ENCODE measurements at regions not wholly inside any gene's neighbourhood (a gene's known extent, or its start where the extent isn't known, plus 50 kb on each side); places are given as distances from the start of the nearest gene placed in this dataset.

DNA sequence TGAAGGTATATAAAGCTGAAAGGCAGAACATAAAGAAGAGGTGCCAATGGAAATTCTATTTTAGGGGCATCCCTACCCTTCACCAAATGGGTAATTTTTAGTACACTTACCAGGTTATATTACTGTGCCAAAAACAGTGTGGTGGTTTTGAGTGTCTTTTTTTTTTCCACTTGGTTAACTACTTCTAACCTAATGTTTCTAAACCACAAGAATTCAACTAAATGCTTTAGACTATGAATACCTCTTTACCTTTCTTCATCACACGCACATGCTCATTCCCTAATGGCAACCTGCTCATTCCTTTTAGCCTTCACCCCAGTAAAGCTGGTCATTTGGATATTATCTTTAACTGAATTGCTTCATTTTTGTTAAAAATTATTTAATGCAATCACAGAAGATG lies 215.6 kb downstream of the PIK3R1 start:
- DNase-seq (ENCODE audit: low read depth in 2 of 2) = no peak

DNA sequence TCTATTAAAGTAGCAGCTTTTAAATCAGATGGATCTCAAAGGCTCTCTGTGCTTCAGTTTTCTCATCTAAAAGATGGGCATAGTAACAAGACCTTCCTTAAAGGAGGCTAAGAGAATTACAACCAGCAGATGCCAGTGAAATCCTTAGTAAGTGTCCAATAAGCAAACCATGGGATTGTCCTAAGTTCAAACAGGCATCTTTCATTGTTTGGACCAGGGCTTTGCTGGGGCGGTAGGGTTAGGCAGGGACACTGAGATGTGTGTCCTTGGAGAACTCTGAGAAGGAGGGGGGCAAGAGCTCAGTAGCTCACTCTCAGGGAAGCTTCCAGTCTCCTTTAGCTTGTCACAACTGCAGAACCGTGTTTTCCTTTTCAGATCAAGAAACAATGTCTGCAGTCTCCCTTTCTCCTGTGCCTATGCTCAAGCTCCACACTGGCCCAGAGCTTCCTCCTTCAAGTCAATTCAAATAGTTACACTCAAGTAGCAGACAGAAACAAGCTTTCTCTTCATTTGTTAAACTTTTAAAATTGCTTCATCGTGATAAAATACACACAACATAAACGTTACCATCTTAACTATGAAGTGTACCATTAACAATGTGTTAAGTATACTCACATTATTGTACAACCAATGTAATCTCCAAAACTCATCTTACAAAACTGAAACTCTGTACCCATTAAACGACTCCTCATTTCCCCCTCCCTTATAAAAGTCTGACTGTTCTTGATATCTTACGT lies 216.2 kb downstream of the PIK3R1 start:
- DNase-seq (ENCODE audit: low read depth in 2 of 2) = no peak

DNA sequence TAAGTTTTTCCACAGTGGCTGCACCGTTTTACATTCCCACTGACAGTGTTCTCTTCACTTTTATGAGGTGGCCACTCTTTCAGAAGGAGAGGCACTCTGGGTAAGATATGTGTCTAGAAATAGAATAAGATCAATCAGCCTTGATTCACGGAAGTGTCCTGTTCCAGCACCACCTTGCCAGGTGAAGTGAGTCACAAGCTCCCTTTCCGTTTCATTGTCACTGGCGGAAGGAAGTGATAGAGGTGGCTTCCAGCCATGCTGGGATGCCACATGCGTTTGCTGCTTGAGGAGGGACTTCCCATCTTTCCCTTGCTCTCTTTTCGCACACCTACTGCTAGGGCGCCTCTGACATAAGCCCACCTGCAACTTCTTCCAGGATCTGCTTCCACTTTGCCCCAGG lies 217.1 kb downstream of the PIK3R1 start:
- no peak for DNase-seq (ENCODE audit: low read depth in 2 of 2)

DNA sequence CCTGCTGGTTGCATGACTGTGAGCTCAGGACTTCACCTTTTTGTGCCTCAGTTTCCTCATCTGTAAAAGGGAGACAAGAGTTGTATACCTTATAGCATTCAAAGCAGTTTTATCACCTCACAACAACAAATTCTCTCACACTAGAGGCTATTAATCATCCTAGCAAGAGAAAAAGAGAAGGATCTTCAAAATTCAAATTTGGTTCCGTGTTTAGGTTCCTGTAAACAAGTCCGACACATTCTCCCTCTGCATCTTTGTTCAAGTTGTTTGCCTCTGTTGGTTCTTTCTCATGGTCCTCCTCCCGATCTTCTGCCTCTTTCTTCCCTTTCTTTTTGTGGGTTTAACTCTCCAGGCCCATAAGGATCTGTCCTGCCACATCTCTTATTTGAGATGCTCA lies 218.0 kb downstream of the PIK3R1 start:
- DNase-seq (ENCODE audit: low read depth in 2 of 2) = no peak

DNA sequence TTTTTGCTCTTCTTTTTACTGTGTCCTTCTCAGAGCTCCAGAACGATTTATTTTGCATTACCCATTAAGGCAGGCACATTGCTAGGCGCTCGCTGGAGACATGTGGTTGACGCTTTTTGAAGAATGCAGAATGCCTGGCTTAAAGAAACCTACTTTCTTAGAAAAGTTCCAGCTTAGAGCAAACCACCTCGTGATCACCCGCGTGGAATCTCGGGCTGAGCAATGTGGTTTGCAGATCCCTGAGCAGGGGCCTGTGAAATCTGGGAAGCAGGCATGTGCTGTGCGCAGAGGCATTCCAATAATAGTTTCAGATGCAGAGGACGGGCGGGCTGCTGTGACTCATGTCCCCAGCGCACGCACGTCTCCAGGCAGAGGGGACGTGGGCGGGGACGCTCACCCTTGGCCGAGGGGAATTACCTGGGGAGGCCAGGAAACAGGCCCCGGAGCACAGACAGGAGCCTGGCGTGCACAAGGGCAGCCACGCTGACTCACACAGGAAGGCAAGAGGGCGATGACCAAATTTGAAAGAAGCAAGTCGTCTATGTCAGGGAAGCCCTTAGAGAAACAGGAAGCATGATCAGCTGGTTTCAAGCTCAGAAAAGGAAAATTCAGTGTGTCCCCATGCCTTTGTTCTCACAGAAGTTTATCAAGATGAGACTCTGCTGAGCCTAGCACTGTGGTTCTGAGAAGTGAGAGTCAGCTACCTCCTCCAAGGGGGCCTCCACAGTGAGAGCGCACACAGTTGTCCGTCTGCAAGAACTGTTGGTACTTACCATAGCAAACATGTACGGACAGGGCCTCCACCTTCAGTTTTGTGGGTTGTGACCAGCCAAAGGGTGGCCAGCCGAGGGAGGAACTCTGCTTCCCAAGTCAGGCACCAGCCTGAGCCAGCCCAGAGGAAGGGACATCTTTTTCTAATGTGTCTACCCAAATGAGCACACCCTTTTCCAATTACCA lies 218.6 kb downstream of the PIK3R1 start:
- DNase-seq (ENCODE audit: low read depth in 2 of 2) = peak; percentile 90 to 95

DNA sequence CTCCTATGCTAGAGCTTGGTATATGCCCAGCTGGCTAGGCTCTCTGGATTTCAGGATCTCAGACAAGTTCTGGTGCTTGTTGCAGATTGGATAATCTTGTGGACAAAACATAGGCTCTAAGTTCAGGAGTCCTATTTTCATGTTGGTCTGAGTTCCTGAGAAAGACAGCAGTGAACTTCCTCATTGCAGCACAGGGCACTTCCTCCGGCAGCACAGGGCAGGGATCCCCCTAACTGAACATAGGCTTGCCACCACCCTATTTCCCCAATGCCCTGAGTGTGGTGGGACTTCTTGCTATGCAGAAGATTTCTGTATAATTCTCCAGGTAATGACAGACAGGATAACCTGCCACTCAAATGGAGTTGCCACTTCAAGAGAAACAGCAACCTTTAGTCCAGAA lies 220.1 kb downstream of the PIK3R1 start:
- DNase-seq (ENCODE audit: low read depth in 2 of 2) = no peak

DNA sequence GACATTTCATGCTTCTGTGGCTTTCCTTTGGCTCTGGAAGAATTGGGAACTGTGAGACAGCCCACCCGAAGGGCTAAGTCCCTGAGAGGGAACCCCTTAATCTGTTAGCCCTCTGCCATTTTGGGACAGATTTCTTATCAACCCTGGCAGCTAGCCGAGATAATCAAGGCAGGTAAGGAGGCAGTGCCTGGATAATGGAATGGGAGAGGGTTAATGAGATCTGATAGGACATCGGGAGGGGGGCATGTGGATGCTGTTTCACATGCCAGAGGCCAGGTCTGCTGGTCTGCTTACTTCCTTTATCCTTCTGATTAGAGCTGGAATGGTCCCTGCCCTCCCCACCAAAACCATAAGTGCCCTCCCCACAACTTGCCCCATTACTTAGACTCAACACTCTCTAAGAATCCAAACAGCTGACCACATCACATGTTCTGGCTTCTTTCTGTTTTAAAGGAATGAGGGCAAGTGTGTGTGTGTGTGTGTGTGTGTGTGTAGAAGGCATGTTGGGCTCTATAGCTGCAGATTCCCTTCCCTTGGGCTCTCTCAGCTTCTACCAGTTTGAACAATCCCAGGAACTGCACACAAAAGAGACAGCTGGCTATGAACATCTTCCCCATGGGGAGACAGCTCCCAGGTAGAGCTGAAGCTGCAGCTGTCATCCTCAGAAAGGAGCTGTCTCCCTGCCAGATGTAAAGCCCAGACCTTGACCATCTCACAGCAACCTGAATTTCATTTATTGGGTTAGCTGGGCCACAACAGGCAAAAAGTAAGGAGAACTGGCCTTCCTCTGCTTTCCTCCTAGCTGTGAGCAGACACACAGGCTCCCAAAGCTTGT lies 221.3 kb downstream of the PIK3R1 start:
- DNase-seq (ENCODE audit: low read depth in 2 of 2) = no peak

DNA sequence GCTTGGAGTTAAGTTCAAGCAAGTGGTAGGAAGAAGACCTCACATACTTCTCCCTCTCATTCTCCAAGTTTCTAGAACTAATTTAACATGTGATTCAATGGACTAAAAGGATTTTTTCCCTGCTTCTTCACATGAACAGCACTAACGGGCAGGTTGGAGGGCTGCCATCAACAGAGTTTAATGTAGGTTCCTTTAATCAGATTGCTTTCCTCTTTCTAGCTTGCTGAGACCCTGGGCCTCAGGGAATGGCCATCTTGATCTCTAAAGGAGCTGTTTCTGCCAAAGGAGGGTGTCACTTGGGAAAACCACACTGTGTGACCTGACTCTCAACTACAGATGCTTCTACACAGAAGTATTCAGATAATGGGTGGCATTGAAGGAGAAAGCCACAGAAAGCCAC lies 223.3 kb downstream of the PIK3R1 start:
- DNase-seq (ENCODE audit: low read depth in 2 of 2) = no peak

DNA sequence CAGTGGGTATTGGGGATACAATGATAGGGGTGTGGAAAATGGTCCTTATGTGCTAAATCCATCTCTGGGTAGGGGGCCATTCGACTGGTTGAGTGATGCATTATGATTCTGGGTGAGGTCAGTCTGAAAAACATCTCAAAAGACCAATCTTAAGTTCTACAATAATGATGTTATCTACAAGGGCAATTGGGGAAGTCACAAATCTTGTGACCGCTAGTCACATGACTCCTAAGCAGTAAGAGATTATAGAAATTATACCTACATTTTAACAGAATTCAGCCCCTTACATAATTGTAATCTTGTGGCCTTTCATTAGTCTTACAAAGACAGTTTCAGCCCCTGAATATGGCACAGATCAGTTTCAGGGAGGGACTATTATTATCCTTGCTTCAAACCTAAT lies 224.7 kb downstream of the PIK3R1 start:
- DNase-seq (ENCODE audit: low read depth in 2 of 2) = no peak

DNA sequence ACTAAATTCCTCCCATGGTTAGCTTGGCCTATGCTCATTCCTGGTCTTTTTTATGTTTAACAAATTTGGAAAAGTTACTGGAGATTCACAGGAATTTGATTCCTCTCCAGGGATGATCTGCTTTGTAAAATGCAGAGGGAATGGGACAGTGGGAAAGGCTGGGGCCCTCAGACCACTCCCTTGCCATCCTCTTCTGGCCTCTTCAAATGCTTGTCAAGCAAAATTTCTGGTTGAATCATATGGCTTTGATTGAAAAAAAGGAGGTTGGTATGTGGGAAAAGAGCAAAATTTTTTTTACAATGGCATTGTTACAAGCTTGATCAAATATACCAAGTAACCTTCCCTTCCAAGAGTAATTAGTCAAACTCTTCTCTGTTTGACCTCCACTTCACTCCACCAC lies 225.1 kb downstream of the PIK3R1 start:
- DNase-seq (ENCODE audit: low read depth in 2 of 2) = no peak

DNA sequence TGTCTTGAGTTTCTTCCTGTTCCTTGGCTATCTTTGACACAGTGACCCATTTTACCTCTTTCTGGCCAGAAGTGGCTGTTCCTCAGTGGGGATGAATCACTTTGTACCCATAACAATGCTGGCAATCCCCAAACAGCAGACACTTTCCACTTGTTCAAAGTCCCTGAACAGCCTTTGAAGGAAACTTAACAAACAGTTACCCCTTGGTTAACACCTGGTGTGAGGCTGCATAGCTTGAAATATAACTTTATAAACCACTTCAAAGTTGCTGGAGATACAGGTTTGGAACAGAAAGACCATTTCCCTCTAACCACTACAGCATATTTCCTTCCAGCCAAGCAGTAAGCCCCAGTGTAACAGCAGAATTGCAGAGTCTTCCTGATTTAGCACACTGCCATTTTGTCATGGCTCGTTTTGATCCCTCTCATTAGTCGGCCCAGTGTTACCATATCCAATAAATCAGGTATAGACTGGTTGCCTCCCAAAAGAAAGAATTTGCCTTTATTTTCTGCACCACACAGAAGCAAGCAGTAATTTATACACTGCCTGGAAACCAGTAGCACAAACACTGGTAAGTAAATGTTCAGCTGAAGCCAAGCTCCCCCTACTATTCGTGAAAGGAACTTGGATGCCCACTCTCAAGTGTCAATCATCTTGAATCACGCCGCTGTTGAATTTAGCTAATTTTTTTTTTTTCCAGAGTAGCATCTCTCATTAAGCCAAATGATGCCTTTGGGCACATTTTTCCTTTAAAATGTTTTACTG lies 225.9 kb downstream of the PIK3R1 start:
- DNase-seq (ENCODE audit: low read depth in 2 of 2) = no peak

DNA sequence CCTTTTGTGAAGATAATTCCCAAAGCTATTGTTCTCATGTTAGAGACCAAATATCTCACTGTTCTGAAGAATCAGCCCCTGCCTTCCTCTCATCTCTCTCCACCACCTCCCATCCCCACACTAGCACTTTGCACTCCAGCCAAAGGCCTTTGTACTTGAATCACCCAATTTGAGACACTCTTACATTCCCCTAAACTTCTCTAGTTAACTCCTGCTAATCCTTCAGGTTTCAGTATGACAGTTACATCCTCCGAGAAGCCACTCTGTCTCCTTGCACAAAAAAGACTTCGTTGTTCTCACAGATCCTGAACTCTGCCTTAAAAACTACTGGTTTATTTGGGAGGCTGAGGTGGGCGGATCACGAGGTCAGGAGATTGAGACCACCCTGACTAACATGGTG lies 227.5 kb downstream of the PIK3R1 start:
- DNase-seq (ENCODE audit: low read depth in 2 of 2) = no peak

DNA sequence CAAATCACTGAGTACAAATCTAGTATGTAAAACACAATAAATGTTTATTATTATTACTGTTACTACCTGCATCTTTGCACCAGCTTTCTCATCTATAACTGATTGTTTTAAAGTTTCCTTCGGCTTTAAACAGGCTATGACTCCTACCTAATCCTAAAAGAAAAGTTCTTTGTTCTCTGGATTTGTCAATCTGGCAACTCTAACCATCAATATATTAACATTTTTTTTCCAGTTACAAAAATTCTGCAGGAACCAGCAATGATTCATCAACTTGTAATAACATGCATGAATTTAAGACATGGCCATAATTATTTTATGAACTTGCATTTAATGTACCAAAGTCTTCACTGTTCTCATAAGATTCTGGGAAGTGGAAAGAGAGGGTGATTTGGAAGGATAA lies 228.5 kb downstream of the PIK3R1 start:
- DNase-seq (ENCODE audit: low read depth in 2 of 2) = no peak

DNA sequence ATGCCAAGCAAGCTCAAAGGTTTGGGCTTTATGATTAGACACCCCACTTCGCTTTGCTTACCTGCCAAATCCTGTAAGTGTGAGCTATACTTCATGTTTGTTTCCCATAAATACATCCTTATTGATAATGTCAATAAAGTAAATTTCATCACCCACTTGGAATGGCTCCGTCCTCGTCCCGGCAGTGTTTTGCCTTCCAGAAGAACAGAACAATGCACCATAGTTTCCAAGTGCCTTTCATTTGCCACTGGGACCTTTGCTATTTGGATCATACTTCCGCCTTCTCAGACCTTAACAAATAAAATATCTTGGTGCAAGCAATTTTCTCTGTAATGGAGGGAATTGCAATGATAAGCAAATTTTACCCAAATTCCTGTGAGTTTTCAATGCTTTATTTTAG lies 229.3 kb downstream of the PIK3R1 start:
- DNase-seq (ENCODE audit: low read depth in 2 of 2) = no peak

DNA sequence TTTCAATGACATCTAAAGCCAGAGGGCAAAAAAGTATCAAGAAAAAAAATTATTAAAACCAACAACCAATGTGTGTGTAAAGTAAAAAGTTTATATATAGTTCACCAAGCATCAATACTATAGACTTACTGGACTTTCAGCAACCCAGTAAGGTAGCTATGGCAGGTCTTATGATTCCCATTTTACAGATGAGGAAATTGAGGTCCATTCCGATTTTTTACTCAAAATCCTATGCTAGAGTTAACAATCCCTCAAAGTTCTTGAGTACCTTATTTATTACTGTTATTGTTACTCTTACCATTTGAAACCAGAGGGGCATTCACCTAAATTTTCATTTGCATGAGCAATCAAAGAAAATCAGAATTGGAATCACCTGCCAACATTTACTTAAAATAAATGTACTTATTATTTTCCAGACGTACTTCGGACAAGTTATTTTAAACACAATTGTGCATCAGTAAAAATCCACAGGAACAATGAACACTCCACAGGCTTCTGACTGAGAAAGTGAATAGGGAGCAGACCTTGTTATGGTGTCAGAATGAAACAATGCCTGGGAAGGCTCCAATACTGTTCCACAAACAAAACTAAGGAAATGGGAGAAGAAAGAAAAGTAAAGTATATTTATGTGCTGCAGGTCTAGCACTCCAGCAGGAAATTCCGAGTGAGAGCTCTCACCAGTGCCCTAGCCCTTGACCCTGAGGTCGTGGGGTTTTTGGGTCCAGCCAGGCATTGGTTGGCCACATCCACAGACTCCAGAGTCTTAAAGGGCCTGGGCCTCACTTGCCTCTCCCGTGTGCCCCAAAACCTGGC lies 229.9 kb downstream of the PIK3R1 start:
- no peak for DNase-seq (ENCODE audit: low read depth in 2 of 2)

DNA sequence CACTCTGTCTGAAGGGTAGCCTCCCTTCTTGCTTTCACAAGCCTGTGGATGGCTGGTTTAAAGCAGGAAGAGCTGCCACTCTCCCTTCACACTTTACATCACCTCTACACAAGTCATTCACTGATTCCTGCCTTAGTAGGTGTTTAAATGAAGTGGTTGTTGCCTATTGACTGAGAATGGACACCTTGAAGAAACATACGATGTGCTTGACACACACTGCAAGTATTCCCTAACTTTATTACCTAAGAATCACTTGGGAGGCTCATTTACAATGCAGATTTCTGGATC lies 230.5 kb downstream of the PIK3R1 start:
- DNase-seq (ENCODE audit: low read depth in 2 of 2) = no peak

DNA sequence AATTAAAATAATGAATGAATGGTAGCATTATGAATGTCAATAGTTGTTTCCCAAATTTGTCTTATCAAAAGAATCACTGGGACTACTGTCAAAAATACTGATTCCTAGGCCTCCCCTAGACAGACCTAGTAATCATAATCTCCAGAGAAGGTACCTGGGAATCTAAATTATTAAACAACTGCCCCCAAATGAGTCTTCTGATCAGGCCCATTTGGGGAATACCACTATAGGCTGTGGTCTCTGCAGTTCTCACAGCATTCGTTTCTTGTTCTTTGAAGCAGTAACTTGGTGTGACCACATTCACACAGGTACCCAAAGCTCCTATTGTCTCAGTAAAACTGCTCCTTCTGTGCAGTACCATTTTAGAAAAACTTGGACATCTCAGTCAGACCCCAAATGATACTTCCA lies 230.9 kb downstream of the PIK3R1 start:
- no peak for DNase-seq (ENCODE audit: low read depth in 2 of 2)

DNA sequence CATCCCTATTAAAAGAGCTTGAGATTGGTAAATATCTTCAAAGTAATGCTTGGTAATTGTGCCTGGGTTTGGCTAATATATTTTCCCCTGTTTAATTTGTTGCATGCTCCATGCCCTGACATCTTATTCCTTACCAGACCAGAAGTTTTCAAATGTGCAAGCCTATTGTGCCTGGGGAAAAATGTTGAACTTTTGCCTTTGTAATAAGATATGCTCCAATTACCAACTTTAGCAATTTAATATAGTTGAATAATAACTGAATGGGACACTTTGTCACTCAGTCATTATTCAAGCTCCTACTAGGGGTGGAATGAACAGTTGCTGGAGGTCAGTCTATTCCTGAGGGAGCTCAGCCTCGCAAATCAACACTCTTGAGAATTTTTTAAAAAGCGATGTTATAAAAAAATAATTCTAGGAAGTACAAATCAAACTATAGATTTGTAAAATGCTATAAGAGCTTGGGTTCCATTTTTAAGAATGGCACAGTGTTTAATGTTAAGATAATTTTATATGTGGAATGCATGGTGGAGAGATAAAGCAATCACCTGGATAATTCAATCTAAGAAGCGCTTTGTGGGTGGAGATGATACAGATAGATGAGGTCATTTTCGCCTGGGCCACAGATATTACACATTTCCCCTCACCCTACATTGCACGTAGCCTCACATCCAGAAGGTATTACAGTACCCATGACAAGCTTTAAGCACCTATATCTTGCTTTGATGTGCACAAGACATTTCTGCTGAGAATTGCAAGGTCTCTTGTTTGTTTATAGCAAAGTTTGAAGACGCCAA lies 231.8 kb downstream of the PIK3R1 start:
- no peak for DNase-seq (ENCODE audit: low read depth in 2 of 2)

DNA sequence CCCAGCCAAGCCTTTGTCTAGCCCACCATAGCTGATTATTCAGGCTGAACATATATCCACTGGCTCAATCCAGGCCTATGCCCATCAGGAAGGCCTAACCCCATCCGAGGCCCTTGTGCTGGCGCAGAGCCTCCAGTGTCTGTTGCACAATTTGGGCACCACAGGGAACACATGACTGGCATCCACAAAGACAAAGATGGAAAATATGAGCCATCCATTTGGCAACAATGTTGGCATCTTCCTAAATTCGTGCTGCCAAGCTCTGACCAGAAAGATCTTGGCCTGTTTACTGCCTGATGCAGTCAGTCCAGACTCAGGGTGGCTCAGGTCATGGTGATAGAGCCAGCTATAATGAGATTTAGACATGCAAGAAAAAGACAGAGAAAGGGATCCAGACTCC lies 233.8 kb downstream of the PIK3R1 start:
- no peak for DNase-seq (ENCODE audit: low read depth in 2 of 2)

DNA sequence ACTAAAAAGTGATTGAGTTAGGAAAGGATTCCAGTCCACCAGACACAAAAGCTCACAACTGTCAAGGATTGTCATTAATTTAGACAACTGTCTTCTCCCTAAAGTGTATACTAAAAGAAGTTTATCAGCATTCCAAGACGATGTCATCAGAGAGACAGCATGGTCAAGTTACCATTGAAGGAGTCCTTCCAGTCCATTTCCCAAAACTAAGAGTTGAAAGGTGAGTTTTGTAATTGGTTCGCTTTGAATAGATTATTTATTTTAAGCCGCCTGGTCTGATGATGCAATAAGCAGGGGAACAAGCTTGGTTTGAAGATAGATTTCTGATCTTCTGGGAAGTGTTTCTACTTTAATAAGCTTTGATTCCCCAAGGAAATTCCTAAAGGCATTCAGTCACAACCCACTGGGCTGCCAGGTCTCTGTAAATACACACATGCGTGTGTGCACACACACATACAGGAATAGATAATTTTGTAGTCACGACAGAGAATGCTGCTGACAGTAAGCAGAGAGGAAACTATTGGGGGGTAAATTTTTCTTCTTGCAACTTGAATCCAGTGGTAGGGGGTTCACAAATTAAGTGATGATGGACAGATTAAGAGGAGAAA lies 234.8 kb downstream of the PIK3R1 start:
- DNase-seq (ENCODE audit: low read depth in 2 of 2) = no peak

All from stimulated activated CD4-positive, alpha-beta T cell treated with anti-CD3 and anti-CD28 coated beads, Interleukin-4, amount 100 ng/mL, for 48 hours (primary cell).